SK-N-MC (cell line): ENCODE measurements at regions not wholly inside any gene's neighbourhood (a gene's known extent, or its start where the extent isn't known, plus 50 kb on each side); places are given as distances from the start of the nearest gene placed in this dataset.

Source experiments
- EZH2 ChIP-seq: fragments of 200-600 bp; sonication (generic); IDR thresholded peaks from one replicate; pipeline ENCODE4 v1.6.1; 2017; ENCODE audit warnings: antibody characterized with exemption
- FOXP2 ChIP-seq: optimal IDR thresholded peaks from 2 replicates; pipeline ENCODE3; 2011; ENCODE audit warnings: mild to moderate bottlenecking, moderate library complexity; ENCODE audit not compliant: insufficient read depth; ENCODE audit errors: extremely low read length, control extremely low read depth
- POLR2AphosphoS5 ChIP-seq: IDR thresholded peaks from 2 replicates; pipeline ENCODE4 v1.6.1; 2012; ENCODE audit warnings: mild to moderate bottlenecking, low read depth, low read length, borderline replicate concordance

- TF ChIP-seq EZH2 (no peak), POLR2AphosphoS5 (no peak), FOXP2 (no peak)
Measured at GRCh38 chr7:31171216-31171785, 119.2 kb downstream of the ADCYAP1R1 start.
